PC-9 (cell line): ENCODE measurements at regions not wholly inside any gene's neighbourhood (a gene's known extent, or its start where the extent isn't known, plus 50 kb on each side); places are given as distances from the start of the nearest gene placed in this dataset.

Experiments used
- EZH2 ChIP-seq: fragments of 200-600 bp; sonication (generic); IDR thresholded peaks from 2 replicates; pipeline ENCODE4 v1.8.0; 2017; ENCODE audit warnings: antibody characterized with exemption, low read depth
- TF ChIP-seq, protein P1 (sequence below): fragments of 200-600 bp; sonication (generic); conservative IDR thresholded peaks from 2 replicates; pipeline ENCODE4 v1.6.1; 2017; ENCODE audit warnings: mixed run types, antibody characterized with exemption, mild to moderate bottlenecking, moderate library complexity

GRCh38 chr15:58306591-58307312 is 125.0 kb upstream of the LIPC start:
- TF ChIP-seq, protein P1, sequence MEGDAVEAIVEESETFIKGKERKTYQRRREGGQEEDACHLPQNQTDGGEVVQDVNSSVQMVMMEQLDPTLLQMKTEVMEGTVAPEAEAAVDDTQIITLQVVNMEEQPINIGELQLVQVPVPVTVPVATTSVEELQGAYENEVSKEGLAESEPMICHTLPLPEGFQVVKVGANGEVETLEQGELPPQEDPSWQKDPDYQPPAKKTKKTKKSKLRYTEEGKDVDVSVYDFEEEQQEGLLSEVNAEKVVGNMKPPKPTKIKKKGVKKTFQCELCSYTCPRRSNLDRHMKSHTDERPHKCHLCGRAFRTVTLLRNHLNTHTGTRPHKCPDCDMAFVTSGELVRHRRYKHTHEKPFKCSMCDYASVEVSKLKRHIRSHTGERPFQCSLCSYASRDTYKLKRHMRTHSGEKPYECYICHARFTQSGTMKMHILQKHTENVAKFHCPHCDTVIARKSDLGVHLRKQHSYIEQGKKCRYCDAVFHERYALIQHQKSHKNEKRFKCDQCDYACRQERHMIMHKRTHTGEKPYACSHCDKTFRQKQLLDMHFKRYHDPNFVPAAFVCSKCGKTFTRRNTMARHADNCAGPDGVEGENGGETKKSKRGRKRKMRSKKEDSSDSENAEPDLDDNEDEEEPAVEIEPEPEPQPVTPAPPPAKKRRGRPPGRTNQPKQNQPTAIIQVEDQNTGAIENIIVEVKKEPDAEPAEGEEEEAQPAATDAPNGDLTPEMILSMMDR, result no peak
- no peak for TF ChIP-seq EZH2
